H9 (cell line): ENCODE measurements at regions not wholly inside any gene's neighbourhood (a gene's known extent, or its start where the extent isn't known, plus 50 kb on each side); places are given as distances from the start of the nearest gene placed in this dataset.

Experiments
- DNase-seq: peaks from one replicate; pipeline ENCODE4 v3.0.0-alpha.2; 2017
- H2AFZ ChIP-seq: one replicate; pipeline ENCODE4 v1.6.1; 2013; ENCODE audit warnings: mild to moderate bottlenecking, low read length, control low read depth, moderate library complexity
- H2AK5ac ChIP-seq: 2 replicates; pipeline ENCODE4 v1.6.1; 2013; ENCODE audit warnings: low read length, control low read depth, mixed read lengths; ENCODE audit not compliant: insufficient read length
- H2BK120ac ChIP-seq: one replicate; pipeline ENCODE4 v1.6.1; 2013; ENCODE audit warnings: low read depth, mild to moderate bottlenecking, low read length, control low read depth, inconsistent platforms; ENCODE audit not compliant: poor library complexity, severe bottlenecking
- H2BK12ac ChIP-seq: 2 replicates; pipeline ENCODE4 v1.6.1; 2013; ENCODE audit warnings: low read length, control low read depth, mixed read lengths, low read depth; ENCODE audit not compliant: insufficient read length
- H2BK15ac ChIP-seq: 2 replicates; pipeline ENCODE4 v1.6.1; 2013; ENCODE audit warnings: low read depth, low read length, control low read depth
- H2BK20ac ChIP-seq: one replicate; pipeline ENCODE4 v1.6.1; 2013; ENCODE audit warnings: low read depth, mild to moderate bottlenecking, low read length, control low read depth, inconsistent platforms; ENCODE audit not compliant: poor library complexity, severe bottlenecking
- H2BK5ac ChIP-seq: 2 replicates; pipeline ENCODE4 v1.6.1; 2013; ENCODE audit warnings: low read length, control low read depth, mixed read lengths; ENCODE audit not compliant: insufficient read length
- H3K14ac ChIP-seq: 2 replicates; pipeline ENCODE4 v1.6.1; 2013; ENCODE audit warnings: low read length, control low read depth; ENCODE audit not compliant: insufficient read depth
- H3K18ac ChIP-seq: 2 replicates; pipeline ENCODE4 v1.6.1; 2013; ENCODE audit warnings: low read depth, mild to moderate bottlenecking, mixed read lengths, low read length, control low read depth; ENCODE audit not compliant: insufficient read length
- H3K23ac ChIP-seq: 2 replicates; pipeline ENCODE4 v1.6.1; 2013; ENCODE audit warnings: low read length, control low read depth, mixed read lengths, low read depth; ENCODE audit not compliant: insufficient read length
- H3K23me2 ChIP-seq: 2 replicates; pipeline ENCODE4 v1.6.1; 2013; ENCODE audit warnings: low read depth, mild to moderate bottlenecking, mixed read lengths, low read length, control low read depth; ENCODE audit not compliant: insufficient read length, poor library complexity, severe bottlenecking
- H3K27ac ChIP-seq: 2 replicates; pipeline ENCODE4 v1.5.1; 2013; ENCODE audit warnings: low read length, control low read depth, mixed read lengths, low read depth; ENCODE audit not compliant: insufficient read length
- H3K27me3 ChIP-seq: 2 replicates; pipeline ENCODE4 v1.6.1; 2013; ENCODE audit warnings: low read length, control low read depth, inconsistent platforms; ENCODE audit not compliant: insufficient read depth
- H3K4ac ChIP-seq: 2 replicates; pipeline ENCODE4 v1.6.1; 2013; ENCODE audit warnings: low read depth, mild to moderate bottlenecking, control low read depth, inconsistent platforms, low read length, moderate library complexity
- H3K4me1 ChIP-seq: 2 replicates; pipeline ENCODE4 v1.6.1; 2013; ENCODE audit warnings: low read length, control low read depth, inconsistent platforms; ENCODE audit not compliant: insufficient read depth
- H3K4me2 ChIP-seq: 2 replicates; pipeline ENCODE4 v1.6.1; 2013; ENCODE audit warnings: low read length, control low read depth, mixed read lengths; ENCODE audit not compliant: insufficient read length, insufficient read depth
- H3K56ac ChIP-seq: 2 replicates; pipeline ENCODE4 v1.6.1; 2013; ENCODE audit warnings: low read depth, mild to moderate bottlenecking, mixed read lengths, low read length, control low read depth; ENCODE audit not compliant: insufficient read length
- H3K79me1 ChIP-seq: 2 replicates; pipeline ENCODE4 v1.6.1; 2013; ENCODE audit warnings: low read depth, mild to moderate bottlenecking, moderate library complexity, low read length, control low read depth, inconsistent platforms; ENCODE audit not compliant: insufficient read depth, poor library complexity, severe bottlenecking
- H3K79me2 ChIP-seq: 2 replicates; pipeline ENCODE4 v1.6.1; 2013; ENCODE audit warnings: low read length, control low read depth, inconsistent platforms; ENCODE audit not compliant: insufficient read depth
- H3K9ac ChIP-seq: 2 replicates; pipeline ENCODE4 v1.6.1; 2013; ENCODE audit warnings: low read length, control low read depth, mixed read lengths; ENCODE audit not compliant: insufficient read length; ENCODE audit errors: extremely low read depth
- H3K9me3 ChIP-seq: one replicate; pipeline ENCODE4 v1.6.1; 2013; ENCODE audit warnings: low read depth, low read length, inconsistent platforms; ENCODE audit not compliant: control insufficient read depth
- H3T11ph ChIP-seq: one replicate; pipeline ENCODE4 v1.6.1; 2013; ENCODE audit warnings: mild to moderate bottlenecking, low read length, control low read depth, inconsistent platforms
- H4K20me1 ChIP-seq: one replicate; pipeline ENCODE4 v1.6.1; 2013; ENCODE audit not compliant: control insufficient read depth, insufficient read length, insufficient read depth
- H4K5ac ChIP-seq: 2 replicates; pipeline ENCODE4 v1.6.1; 2013; ENCODE audit warnings: low read depth, mild to moderate bottlenecking, mixed read lengths, low read length, control low read depth; ENCODE audit not compliant: insufficient read length
- H4K8ac ChIP-seq: replicated peaks from 2 replicates; pipeline ENCODE4 v1.6.1; 2013; ENCODE audit warnings: low read length, control low read depth, mixed read lengths, low read depth; ENCODE audit not compliant: insufficient read length
- H4K91ac ChIP-seq: 2 replicates; pipeline ENCODE4 v1.6.1; 2013; ENCODE audit warnings: low read depth, mild to moderate bottlenecking, moderate library complexity, mixed read lengths, low read length, control low read depth; ENCODE audit not compliant: insufficient read length
- H3K27ac Mint-ChIP-seq, 3 experiments: 2 replicates in 2 of 3; 3 replicates in 1 of 3; pipeline ENCODE4 v1.8.0; 2020 to 2021; ENCODE audit warnings: mixed read lengths in 3 of 3, mild to moderate bottlenecking in 1 of 3, moderate library complexity in 1 of 3
- H3K27me3 Mint-ChIP-seq: 2 replicates; pipeline ENCODE4 v1.8.0; 2021; ENCODE audit warnings: low read depth, mild to moderate bottlenecking, moderate library complexity, mixed read lengths
- H3K36me3 Mint-ChIP-seq, 3 experiments: 2 replicates in 2 of 3; 3 replicates in 1 of 3; pipeline ENCODE4 v1.8.0; 2020 to 2021; ENCODE audit warnings: low read depth in 3 of 3, mixed read lengths in 3 of 3; ENCODE audit not compliant: insufficient read depth in 1 of 3
- H3K4me1 Mint-ChIP-seq, 2 experiments: 2 replicates each; pipeline ENCODE4 v1.8.0; 2020; ENCODE audit warnings: mixed read lengths in 2 of 2
- H3K4me3 Mint-ChIP-seq, 2 experiments: 2 replicates in 1 of 2; 3 replicates in 1 of 2; pipeline ENCODE4 v1.8.0; 2020 to 2021; ENCODE audit warnings: mild to moderate bottlenecking in 2 of 2, mixed read lengths in 2 of 2, moderate library complexity in 1 of 2
- H3K9me3 Mint-ChIP-seq, 2 experiments: 2 replicates in 1 of 2; 3 replicates in 1 of 2; pipeline ENCODE4 v1.8.0; 2020; ENCODE audit warnings: mild to moderate bottlenecking in 2 of 2, mixed read lengths in 2 of 2, moderate library complexity in 1 of 2
- WGBS: extraction: QIAGEN DNeasy Blood & Tissue Kit; methylation state at CpG from one replicate; pipeline ENCODE4 v1.1.7; 2013; ENCODE audit warnings: missing lambda C conversion rate, low lambda C conversion rate, mixed read lengths; ENCODE audit not compliant: insufficient read length; ENCODE audit errors: extremely low coverage; 5-methylcytosine and 5-hydroxymethylcytosine counted together
- TF ChIP-seq, protein P1 (sequence below): fragments of 200-600 bp; sonication (generic); conservative IDR thresholded peaks from 3 replicates; pipeline ENCODE4 v1.8.0; 2021; ENCODE audit warnings: antibody characterized with exemption, mild to moderate bottlenecking

DNA sequence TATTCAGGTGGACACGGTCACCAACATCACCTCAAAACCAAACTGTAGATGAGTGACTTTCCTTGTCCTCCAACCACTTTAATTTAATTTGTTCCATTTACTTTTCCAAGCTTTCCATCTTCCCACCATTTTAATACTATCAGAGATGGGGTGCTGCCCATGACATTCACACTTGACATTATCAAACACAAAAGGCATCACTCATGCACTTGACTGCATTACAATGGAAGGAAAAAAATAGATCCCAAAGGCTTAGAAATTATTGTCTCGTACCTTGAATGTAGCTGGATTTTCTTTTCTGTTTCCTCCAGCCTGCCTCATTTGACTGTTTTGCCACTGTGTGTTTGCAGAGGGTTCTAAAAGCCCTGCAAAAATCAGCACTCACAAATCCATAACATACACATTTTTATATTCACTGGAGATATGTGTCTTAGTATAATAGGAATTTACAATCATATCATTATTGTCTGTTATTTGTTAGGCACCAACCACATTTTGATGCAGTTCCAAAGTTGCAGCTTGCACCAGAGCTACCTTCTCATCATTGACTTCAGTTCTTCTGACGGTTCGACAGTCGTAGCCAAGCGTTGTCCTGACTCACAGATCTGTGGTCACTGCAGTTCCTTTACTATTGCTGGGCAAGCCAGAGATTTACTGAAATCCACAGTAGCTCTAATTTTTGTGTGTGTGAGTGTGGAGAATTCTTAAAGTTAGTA lies 712.3 kb upstream of the WWC1 start:
- H3K14ac ChIP-seq: no peak overlapping the region
- no peak overlapping the region for H2BK120ac ChIP-seq
- H3K9me3 Mint-ChIP-seq: no peaks in the 10 kb centered on the region; a peak in 1 of 5 replicates
- WGBS: no CpG with 5 or more reads among the region's 6 CpGs
- no peak overlapping the region for H2BK15ac ChIP-seq
- H3K9me3 ChIP-seq: no peaks in the 10 kb centered on the region
- H3K4me1 ChIP-seq: peaks cover 3% of the 10 kb centered on the region; the same call in 1 of the 2 replicates
- H4K91ac ChIP-seq: no peak overlapping the region
- H3K27me3 ChIP-seq: no peaks in the 10 kb centered on the region; the same call in 1 of the 2 replicates
- H3K27me3 Mint-ChIP-seq: peaks cover 16% of the 10 kb centered on the region
- no peak overlapping the region for H3T11ph ChIP-seq
- no peak overlapping the region for H2AFZ ChIP-seq
- H3K18ac ChIP-seq: no peak overlapping the region
- no peak overlapping the region for H2BK12ac ChIP-seq
- TF ChIP-seq, protein P1, sequence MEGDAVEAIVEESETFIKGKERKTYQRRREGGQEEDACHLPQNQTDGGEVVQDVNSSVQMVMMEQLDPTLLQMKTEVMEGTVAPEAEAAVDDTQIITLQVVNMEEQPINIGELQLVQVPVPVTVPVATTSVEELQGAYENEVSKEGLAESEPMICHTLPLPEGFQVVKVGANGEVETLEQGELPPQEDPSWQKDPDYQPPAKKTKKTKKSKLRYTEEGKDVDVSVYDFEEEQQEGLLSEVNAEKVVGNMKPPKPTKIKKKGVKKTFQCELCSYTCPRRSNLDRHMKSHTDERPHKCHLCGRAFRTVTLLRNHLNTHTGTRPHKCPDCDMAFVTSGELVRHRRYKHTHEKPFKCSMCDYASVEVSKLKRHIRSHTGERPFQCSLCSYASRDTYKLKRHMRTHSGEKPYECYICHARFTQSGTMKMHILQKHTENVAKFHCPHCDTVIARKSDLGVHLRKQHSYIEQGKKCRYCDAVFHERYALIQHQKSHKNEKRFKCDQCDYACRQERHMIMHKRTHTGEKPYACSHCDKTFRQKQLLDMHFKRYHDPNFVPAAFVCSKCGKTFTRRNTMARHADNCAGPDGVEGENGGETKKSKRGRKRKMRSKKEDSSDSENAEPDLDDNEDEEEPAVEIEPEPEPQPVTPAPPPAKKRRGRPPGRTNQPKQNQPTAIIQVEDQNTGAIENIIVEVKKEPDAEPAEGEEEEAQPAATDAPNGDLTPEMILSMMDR: no peak
- no peak overlapping the region for H3K4me3 Mint-ChIP-seq
- no peak overlapping the region for H2BK5ac ChIP-seq
- H3K4me2 ChIP-seq: no peak overlapping the region
- no peak overlapping the region for H3K27ac Mint-ChIP-seq
- H4K8ac ChIP-seq: no peak overlapping the region
- H4K5ac ChIP-seq: no peak overlapping the region
- H3K23me2 ChIP-seq: no peaks in the 10 kb centered on the region
- no peak overlapping the region for H3K9ac ChIP-seq
- H3K79me1 ChIP-seq: no peaks in the 10 kb centered on the region
- peaks cover 35 to 40% of the 10 kb centered on the region in 2 experiments for H3K4me1 Mint-ChIP-seq
- no peak overlapping the region for H3K56ac ChIP-seq
- no peaks in the 10 kb centered on the region for H3K36me3 Mint-ChIP-seq
- no peak for DNase-seq
- no peak overlapping the region for H3K23ac ChIP-seq
- H4K20me1 ChIP-seq: no peaks in the 10 kb centered on the region
- H3K79me2 ChIP-seq: no peaks in the 10 kb centered on the region
- no peak overlapping the region for H2BK20ac ChIP-seq
- no peak overlapping the region for H2AK5ac ChIP-seq
- H3K4ac ChIP-seq: no peak overlapping the region
- H3K27ac ChIP-seq: no peak overlapping the region
